GM19397 (cell line): ENCODE measurements at regions not wholly inside any gene's neighbourhood (a gene's known extent, or its start where the extent isn't known, plus 50 kb on each side); places are given as distances from the start of the nearest gene placed in this dataset.

Experiments
- ATAC-seq: cut with Tn5 transposase; IDR thresholded peaks from one replicate; pipeline ENCODE4 v1.9.1; 2021; ENCODE audit warnings: mild to moderate bottlenecking, moderate library complexity; ENCODE audit not compliant: unreplicated experiment

- no peak for ATAC-seq
Observed at GRCh38 chr5:155068616-155069100, 55.1 kb downstream of the KIF4B start.

GRCh38 chr5:155069961-155070360 lies 56.4 kb downstream of the KIF4B start:
- ATAC-seq, result no peak

DNA sequence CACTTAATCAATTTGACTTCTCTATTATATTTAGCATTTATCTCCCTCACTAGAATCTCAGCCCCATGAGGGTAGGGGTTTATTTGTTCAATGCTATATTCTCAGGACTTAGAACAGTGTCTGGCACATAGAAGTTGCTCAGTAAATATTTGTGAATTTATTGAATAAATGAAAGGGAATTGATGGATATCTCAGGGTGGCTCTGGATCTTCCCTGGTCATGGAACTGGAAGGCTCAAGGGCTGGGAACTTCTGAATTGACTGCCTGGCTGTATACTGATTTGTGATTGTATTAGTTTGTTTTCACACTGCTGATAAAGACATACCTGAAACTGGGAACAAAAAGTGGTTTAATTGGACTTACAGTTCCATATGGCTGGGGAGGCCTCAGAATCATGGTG lies 57.2 kb downstream of the KIF4B start:
- no peak for ATAC-seq

GRCh38 chr5:155076379-155076778 lies 62.8 kb downstream of the KIF4B start:
- no peak for ATAC-seq

- ATAC-seq, result no peak
Observed at GRCh38 chr5:155079698-155080097, 66.1 kb downstream of the KIF4B start.

- ATAC-seq, result no peak
Observed at GRCh38 chr5:155080721-155081120, 67.2 kb downstream of the KIF4B start.

GRCh38 chr5:155081618-155082017 lies 68.1 kb downstream of the KIF4B start:
- ATAC-seq, result no peak

DNA sequence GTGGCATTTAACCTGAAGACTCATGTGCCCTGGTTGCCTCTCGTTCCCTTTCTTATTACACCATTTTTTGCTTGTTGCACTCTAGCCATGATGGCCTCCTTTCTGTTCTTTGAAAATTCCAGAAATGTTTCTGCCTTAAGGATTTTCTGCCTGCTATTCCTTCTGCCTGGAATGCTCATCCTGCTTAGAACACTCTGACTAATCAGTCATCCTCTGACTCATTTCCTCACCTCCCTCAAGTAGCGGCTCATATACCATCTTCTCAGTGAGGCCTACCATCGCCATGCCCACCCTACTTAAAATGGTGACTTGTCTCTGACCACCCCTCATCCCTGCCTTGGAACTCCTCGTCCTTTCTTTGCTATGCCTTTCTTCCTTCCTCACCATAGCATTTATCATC lies 68.8 kb downstream of the KIF4B start:
- ATAC-seq, result no peak

GRCh38 chr5:155085282-155085989 lies 71.9 kb downstream of the KIF4B start:
- ATAC-seq, result no peak

DNA sequence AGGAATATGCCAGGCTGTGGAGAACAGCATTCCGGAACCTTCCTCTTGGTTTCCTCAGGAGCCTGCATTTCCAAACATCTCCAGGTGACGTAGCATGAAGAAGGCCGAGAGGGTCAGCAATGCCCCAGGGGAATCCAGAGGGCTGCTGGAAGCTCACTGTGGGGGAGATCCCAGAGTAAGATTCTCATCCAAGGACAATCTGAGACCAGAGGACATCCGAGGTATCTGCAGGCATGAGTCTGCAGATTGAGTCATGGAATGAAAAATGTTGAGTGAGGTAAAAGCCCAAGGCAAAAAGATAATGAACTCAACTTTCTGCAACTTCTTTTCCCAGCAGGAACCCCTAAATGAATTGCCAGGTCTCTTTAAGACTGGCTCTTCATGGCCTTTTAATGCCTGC lies 73.5 kb downstream of the KIF4B start:
- no peak for ATAC-seq

DNA sequence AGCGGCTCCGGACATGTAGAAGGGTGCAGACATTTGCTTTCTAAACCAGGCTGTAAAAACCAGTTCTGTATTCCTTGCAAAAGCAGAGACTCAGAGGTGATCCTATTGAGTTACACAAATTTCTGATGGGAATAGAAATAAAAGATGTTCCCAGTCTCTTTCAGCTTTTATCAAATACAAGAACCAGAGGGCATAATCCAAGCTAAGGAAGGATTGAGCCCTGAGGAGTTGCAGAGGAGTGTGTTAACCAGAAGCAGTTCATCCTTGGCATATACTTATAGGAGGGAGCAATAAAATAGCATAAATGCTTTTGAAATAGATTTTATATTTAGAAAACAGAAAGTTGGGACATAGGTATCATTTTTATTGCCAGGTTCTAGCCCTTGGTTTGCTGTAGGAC lies 75.3 kb downstream of the KIF4B start:
- no peak for ATAC-seq

DNA sequence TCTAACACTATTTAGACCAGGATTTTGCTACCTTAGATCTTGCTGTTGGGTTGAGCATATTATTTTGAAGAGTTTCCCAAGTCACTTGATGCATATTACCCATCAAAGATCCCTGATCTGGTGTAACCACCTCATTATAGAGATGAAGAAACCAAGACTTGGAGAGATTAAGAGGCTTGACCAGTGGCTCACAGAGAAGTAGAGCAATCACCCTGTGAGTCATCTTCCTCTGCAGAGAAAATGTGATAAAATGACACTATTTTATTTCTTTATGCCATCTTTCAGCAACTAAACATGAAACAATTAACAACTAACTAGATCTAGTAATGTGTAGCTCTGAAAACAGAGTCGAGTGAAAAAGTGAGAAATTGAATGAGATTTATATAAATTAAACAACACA lies 76.1 kb downstream of the KIF4B start:
- no peak for ATAC-seq

- ATAC-seq, result no peak
Observed at GRCh38 chr5:155091063-155091648, 77.6 kb downstream of the KIF4B start.

DNA sequence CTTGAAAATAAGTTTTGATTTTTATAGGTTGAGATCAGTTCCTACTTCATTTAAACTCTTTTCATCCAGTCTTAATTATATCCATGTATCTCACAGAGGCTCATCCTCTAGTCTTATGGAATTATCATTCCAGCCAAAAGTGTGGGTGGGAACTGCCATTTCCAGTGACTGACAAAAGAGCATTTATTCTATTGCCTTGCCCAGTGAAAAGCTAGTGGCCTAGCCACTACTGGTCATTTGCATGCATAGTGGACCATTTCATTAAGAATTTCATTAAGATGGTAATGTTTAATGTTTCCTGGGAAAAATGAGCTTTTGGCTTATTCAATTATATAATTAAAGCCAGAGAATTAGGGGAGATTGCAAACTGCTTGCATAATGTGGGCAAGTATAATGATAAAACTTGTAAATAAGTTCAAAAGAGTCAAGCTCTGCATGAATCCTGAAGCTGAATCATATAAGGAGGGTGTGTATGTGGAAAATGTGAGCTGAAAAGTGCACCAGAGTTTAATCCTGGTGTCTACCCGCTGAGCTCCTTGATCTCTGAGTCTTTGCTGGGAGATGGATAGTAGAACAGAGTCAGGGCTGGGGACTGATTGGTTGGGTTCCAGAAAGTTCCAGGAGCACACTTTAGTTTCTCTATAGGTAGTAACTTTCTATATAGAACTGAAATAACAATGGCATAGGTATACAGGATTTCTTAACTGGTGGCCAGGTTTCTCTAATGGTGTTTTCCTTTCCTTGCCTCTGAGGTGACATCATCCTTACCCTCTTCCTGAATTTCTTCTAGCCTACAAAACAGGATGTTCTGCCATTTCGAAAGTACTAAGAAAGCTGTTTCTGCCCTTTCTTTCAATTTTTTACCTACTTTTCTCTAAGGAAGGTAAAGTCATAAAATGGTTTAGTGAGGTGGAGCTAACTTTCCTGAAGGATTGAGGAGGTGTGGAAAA lies 78.5 kb downstream of the KIF4B start:
- no peak for ATAC-seq

GRCh38 chr5:155094455-155094854 lies 80.9 kb downstream of the KIF4B start:
- no peak for ATAC-seq

DNA sequence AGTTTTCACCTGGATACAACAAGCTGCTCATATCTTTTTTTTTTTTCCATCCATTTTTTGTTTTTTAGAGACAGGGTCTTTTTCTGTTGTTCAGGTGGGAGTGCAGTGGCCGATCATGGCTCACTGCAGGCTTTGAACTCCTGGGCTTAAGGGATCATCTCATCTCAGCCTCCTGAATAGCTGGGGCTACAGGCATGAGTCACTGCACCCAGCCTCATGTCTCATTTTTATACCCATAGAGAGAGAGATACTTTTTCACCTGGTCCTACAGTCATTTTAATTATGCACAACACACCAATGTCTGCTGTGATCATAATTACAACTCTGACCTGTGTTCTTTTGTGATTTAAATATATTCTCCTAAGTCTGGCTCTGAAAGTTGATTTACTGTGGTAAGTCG lies 84.4 kb downstream of the KIF4B start:
- ATAC-seq, result no peak

- no peak for ATAC-seq
Observed at GRCh38 chr5:155098433-155098832, 84.9 kb downstream of the KIF4B start.

DNA sequence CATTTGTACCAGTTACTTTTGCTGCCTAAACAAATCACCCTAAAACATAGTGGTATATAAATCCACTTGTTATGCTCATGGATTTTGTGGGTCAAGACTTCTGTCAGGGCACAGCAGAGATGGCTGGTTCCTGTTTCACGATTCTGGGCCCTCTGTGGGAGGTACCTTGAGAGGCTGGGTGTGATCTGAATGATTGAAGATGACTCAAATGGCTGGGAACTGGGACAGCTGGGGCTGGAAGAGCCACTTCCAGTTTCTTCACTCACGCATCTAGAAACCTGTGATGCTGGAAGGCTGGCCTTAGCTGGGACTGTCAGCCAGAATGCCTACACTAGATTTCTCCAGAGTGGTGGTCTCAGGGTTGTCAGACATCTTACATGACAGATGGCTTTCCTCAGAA lies 88.1 kb downstream of the KIF4B start:
- no peak for ATAC-seq

- ATAC-seq, result no peak
Observed at GRCh38 chr5:155103146-155103545, 89.6 kb downstream of the KIF4B start.

- no peak for ATAC-seq
Observed at GRCh38 chr5:155104441-155104840, 90.9 kb downstream of the KIF4B start.

- no peak for ATAC-seq
Observed at GRCh38 chr5:155106221-155106620, 92.7 kb downstream of the KIF4B start.

GRCh38 chr5:155113888-155114287 lies 100.3 kb downstream of the KIF4B start:
- no peak for ATAC-seq
